SW480 (cell line): ENCODE measurements at regions not wholly inside any gene's neighbourhood (a gene's known extent, or its start where the extent isn't known, plus 50 kb on each side); places are given as distances from the start of the nearest gene placed in this dataset.
"Not testable (repeated sequence)": the region's sequence is repeated elsewhere in the genome, so short reads cannot be mapped to it uniquely, and the experiment has no call there.

Experiments used
- DNase-seq: peaks from one replicate; pipeline ENCODE4 v3.0.0-alpha.2; 2016; ENCODE audit warnings: low spot score

DNA sequence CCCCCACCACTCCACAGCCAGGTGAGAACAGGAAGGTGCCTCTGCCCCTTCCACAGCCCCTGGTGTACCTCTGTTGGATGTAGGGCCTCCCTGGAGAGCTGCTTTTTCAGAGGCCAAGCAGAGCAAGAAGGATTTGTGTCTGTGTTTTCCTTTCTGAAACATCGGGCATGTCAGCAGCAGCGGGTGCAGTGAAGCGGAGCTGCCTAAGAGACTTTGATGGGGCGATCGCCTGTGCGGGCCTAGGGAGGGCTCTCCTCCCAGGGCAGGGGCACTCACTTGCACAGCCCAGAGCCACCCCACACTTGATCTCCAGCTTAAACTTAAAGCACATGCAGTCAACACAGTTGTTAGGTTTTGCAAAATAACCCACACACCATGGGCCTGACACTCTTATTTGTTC, 324.7 kb downstream of the ACTR3B start:
- no peak for DNase-seq

DNA sequence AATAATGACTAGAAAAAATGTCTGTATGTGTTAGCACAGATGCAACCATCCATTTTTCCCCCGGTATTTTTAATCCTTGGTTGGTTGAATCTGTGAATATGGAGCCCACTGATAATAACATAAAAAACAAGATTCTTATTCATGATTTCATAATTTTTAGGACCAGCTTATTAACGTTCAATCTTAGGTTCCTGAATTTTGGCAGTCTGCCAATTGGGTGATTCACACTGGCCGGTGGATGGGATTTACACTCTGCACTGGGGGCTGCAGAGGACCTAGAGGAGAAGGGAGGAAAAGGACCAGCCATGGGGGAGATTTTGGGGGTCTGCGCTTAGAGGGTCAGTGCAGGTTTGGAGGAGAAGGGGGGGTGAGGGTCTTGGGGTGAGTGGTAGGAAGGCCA, 327.9 kb downstream of the ACTR3B start:
- DNase-seq: no peak

DNA sequence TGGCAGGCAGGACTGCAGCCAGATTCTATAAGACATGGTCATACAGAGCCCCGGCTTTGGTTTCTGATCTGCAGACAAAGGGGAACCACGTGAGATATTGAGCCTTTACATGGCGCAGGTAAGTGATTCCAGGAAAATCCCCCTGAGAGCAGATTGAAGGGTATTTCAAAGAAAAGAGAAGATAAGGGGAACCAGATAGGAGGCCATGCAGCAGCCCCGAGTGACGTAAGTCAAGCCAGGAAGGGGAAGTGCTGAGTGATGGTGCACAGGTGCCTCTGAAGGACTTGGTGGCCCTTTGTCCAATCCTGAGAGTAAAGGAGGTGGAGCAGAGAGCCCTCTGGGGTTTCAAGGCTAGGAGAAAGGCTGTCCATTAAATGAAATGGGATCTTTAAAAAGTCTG, 329.0 kb downstream of the ACTR3B start:
- no peak for DNase-seq

DNA sequence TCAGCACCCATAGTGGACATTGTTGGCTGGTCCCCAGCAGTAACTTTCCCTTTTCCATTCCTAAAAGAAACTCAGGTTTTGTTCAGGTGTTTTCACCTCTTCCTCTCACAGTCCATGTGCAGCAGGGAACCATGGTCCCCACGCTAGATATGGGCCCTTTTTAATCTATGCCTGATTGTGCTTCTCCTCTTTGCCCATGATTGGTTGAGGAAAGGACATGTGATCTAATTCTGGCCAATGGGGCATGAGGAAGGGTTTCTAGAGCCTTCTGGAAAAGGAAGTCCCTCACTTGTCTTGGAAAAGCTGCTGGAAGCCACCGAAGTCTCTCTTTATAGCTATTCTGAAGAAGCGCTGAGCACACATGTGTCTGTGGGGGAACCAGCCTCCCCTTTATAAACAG, 330.7 kb downstream of the ACTR3B start:
- DNase-seq: no peak

DNA sequence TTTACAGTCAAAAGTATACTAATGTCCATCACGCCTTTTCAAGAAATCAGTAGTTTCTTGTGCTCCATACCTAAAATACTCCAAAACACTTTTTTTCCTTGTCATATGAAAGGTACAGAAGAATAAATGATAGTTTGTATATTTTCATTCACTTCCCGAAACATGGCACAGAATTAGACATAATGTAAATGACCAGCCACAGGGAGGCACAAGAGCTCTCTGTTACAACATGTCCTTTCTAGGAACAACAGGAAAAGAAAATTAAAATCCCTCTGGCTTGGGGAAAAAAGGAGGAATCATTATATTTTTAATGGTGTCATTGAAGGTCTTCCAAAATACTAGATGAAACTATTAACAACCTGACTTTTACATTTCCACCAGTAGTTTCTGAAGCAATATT, 331.2 kb downstream of the ACTR3B start:
- DNase-seq: peak; percentile 4

DNA sequence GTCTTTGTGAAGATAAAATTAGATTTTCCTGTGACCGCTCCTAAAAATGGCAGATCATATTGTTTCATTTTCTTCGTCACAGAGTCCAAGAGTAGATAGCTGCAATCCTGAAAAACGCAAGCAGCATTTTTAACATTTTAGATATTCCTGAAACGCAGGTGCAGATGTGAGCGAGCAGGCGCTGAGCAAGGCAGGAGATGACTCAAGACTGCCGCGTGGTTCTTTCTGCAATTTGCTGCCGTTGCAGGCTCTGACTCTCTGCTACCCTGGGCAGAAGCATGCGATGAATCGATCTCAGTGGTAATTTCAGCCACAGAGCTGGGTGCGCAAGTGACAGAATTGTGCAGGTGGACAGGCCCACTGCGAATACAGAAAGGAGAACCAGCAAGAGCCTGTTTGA, 331.9 kb downstream of the ACTR3B start:
- DNase-seq: no peak

DNA sequence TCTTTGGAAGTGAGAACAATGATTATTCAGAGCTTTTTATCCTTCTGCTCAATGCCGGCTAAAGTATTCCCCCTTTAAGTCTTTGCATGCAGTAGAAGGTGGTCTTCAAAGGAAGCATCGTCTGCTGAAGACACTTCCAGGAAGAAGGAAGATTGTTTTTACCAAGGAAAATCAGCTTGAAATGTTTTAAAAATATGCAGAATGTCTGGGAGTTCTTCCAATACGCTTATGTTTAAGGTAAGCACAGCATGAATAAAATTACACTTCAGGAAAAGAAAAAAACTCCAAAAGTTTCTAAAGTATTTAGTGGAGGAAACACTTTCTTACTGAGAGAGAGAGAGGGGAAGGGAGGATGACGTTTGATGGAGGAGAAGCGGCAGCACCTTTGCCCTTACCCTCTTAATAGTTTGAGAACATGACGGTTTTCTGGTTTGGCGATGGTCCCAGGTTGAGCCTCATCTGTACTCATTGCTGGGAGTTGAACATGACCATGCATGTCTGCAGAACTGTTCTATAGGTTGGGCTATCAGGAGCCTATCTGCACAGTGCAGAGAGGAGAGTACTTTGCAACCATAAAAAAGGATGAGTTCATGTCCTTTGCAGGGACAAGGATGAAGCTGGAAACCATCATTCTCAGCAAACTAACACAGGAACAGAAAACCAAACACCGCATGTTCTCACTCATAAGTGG, 338.1 kb downstream of the ACTR3B start:
- DNase-seq: no peak

DNA sequence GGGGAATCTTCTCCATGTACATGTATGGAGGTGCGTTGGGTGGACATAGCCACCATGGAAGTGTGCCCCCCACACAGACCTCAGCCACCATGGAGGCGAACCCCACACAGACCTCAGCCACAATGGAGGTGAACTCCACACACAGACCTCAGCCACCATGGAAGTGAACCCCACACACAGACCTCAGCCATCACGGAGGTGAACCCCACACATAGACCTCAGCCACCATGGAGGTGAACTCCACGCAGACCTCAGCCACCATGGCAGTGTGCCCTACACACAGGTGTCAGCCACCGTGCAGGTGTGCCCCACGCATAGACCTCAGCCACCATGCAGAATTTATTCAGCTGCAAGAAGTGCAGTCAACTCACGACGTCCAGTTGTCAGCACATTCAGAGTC, 339.7 kb downstream of the ACTR3B start:
- DNase-seq: no peak

DNA sequence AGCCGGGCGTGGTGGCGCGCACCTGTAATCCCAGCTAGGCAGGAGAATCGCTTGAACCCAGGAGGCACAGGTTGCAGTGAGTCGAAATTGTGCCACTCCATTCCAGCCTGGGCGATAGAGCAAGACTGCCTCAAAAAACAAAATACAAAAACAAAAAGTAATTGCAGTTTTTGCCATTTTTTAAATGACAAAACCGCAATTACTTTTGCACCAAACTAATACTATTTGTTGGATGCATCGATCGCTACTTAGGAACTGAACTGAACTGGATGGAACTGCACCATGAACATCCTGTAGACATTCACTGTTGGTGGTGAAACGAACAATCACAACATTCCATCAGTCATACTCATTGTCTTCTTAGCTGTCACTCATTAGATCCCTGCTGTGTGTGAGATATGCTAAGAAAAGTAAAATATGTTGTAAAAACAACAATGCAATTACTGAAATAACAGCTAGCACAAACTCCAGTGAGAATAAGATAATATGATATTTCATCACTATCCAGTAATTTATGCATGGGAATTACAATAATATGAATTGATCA, 341.2 kb downstream of the ACTR3B start:
- DNase-seq: no peak

DNA sequence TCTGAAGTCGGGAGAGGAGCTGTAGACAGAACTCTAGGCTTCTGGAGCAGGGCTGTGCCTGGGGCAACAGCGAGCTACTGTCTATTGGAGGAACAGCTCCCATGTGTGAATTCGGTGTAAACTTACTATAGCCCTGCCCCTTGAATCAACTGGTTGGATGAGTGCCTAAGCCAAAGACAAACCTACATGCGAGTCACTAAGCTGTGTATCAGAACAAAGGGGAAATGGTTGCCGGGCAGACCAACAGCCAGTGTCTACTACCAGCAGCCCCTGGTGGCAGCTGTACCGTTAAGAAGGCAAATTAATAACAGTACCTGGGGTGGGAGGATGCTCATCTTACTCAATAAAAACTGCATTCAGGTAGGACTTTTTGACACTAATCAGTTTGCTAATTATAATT, 343.6 kb downstream of the ACTR3B start:
- DNase-seq: peak; percentile 6

DNA sequence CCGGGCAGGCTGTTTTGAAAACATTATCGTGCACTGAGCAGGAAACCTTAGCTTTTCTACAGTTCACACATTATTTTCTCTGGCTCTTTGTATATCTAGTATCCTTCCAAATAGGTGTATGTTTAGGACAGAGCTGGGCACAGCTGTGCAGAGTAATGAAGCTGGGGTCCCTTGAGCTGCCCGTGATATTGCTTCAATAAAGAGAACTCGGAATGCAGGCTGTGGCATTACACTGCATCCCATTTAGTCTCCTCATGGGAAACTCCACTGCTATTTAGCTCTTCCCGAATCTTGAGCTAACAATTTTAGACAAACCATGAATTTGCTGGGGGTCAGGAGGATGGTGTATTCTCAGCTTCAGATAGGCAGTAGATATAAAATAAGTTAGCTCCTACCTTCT, 348.3 kb downstream of the ACTR3B start:
- no peak for DNase-seq

DNA sequence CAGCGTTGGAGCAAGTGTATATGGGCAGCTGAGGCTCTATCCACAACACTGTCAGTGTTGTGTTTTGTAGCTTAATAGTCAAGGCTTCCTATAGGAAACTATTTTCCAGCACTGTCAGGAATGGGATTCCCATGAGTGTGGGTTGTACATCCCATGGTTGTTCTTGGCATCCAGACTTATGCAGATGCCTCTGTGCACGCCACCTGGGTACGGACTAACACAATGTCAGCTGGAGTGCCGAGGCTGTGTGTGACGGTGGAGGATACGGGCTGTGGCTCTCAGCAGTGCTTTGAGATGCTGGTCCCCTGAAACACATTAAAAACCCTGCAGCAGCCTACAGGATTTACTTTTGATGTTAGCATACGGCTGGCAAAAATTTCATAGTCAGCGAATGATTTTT, 350.0 kb downstream of the ACTR3B start:
- no peak for DNase-seq

DNA sequence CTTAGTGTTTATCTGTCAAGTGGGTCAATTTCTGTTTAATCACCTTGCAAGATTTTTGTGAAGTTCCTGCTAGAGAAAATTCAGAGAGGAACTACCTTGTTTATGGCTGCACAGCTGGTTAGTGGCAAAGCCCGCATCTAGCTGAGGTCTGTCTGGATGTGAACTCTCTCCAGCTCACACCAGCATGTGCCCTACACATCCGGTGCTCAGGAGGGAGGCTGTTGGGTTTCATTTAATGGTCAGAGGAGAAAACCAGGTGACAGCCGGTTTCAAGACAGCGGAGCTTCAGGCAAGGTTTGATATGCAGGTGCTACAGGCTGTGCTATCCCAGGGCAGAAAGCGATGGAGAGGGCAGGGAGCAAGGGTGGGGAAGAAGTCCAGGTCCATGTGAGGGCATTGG, 351.1 kb downstream of the ACTR3B start:
- no peak for DNase-seq

DNA sequence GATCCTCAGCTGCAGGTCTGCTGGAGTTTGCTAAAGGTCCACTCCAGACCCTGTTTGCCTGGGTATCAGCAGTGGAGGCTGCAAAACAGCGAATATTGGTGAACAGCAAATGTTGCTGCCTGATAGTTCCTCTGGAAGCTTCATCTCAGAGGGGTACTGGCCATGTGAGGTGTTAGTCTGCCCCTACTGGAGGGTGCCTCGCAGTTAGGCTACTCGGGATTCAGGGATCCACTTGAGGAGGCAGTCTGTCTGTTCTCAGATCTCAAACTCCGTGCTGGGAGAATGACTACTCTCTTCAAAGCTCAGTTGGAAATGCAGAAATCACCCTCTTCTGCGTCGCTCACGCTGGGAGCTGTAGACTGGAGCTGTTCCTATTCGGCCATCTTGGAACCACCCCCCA, 362.7 kb downstream of the ACTR3B start:
- DNase-seq: not testable (repeated sequence)

DNA sequence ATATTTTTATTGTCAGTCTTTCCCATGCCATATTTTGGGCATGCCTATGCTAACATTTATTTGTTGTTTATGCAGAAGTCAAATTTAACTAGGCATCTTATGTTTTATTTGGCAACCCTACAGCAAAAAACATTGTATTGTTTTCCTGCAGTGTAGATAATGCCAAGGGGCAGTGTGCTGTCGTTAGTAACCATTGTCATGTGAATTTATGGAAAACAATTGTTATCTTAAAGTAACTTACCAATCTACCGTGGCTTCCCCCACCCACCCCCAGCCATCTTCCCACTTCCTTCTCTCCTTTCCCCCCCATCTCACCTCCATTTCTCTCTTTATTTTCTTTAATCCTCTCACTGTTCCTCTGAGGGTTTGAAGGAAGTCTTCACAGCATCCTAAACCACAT, 370.5 kb downstream of the ACTR3B start:
- no peak for DNase-seq

DNA sequence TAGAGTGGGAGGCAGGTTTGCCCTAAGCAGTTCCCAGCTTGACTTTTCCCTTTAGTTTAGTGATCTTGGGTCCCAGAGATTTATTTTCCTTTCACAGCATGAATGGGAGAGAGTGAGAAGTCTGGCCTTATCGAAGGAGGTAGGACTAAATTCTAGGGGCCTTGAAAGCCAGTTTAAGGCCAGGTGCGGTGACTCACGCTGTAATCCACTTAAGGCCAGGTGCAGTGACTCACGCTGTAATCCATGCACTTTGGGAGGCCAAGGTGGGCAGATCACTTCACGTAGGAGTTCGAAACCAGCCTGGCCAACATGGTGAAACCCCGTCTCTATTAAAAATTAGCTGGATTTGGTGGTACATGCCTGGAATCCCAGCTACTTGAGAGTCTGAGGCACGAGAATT, 392.2 kb downstream of the ACTR3B start:
- DNase-seq: no peak

DNA sequence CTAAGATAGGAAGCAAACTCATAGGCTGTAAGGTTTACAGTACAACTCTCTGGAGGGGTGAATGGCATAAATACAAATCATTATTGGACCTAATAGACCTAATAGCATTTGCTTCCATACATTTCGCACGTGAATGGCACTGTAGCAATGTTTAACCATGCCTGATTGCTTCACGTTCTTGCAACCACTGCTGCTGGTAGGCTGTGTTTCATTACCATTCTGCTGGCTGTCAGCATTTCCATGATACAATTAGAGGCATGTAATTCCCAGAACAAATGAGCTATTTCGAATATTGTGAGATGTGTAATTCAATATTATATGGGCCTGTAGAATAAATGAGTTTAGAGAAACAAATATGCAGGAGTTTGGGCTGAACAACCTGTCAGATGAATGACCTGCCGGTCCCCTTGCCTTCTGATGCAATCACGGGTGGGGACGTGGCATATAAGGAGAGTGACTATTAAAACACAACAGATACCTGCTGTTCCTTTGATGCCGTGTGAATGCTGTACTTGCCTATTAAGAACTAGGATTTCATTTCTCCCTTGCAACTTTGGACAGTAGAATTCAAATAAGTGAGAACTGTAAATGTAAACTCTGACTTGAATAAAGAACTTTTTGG, 393.4 kb downstream of the ACTR3B start:
- no peak for DNase-seq

DNA sequence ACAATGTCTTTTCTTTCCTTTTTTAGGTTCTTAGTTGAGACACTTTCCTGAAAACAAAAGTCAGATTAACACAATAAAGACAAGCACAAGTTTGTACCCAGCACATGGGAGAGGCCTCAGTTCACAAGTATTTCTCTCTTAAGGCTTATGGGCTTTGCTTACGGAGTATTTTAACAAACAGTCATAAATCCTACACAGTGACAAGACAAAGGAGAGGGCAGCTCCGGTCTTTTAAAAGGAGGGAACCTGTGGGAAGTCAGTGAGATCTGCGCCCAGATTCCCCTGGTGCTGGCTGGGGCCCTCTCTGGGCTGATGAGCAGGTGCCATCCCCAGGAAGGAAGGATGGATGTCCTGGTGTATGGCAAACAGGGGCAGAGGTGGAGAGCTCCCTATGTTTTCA, 398.6 kb downstream of the ACTR3B start:
- DNase-seq: no peak

DNA sequence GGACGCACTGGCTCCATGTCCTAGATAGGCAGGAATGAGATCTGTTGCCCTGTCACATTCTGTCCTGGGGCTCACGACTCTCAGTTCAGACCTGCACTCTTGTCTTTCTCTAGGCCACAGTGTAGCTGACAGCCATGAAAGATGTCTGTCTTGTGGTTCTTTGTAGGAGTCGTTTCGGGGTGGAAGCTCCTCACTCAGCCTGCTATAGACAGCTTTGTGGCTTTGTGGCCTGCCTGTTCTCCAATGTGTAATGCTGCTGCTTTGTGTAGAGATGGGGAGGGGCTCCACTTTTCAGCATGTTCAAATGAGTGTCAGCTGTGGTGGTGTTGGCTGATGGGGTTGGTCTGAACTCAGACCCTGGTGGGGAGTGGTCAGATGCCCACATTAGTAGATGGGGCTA, 410.7 kb downstream of the ACTR3B start:
- DNase-seq: no peak

DNA sequence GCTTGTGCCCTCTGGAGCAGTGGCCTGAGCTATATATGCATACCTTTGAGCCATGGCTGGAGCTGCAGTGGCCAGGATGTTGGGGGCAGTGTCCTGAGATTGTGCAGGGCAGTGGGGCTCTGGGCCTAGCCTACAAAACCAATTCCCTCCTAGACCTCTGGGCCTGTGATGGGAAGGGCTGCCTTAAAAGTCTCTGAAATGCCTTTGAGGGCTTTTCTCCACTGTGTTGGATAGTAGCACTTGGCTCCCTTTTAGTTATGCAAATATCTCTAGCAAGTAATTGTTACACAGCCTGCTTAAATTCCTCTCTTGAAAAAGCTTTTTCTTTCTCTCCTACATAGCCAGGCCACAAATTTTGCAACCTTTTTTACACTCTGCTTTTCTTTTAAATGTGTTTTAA, 426.4 kb downstream of the ACTR3B start:
- no peak for DNase-seq

DNA sequence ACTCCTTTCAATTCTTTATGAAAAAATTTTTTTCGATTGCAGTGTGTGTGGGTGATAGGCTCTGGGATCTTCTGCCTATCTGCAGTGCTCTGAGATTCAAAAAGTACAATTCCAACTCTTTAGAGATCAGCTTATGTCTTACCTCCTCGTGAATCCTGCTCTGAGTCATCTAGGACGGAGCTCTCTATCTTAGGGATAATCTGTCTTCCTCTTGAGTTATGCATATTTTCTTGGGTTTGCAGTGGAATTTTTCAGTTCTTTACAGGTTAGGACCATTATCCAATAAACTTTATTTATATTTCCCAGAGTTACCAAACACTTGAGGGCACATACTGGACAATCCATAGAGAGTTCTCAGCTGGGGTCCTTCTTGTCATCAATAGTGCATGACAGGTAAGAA, 428.6 kb downstream of the ACTR3B start:
- DNase-seq: no peak

DNA sequence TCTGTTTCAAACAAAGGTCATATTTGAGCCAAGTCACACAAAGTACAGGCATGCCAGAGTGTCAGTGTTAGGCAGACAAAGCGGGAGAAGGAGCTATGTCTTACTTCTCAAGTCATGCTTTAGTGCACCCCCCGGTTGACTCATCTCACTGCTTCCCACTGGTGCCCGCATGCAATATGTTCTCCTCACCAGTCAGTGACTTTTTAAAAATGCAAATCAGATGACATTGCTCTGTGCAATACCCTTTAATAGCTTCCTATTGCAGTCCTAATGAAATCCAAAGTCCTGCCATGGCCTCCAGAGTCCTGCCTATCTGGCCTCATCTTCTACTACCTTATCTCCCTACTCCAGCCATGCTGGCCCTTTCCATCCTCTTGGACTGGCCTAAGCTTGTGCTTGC, 429.1 kb downstream of the ACTR3B start:
- DNase-seq: no peak

DNA sequence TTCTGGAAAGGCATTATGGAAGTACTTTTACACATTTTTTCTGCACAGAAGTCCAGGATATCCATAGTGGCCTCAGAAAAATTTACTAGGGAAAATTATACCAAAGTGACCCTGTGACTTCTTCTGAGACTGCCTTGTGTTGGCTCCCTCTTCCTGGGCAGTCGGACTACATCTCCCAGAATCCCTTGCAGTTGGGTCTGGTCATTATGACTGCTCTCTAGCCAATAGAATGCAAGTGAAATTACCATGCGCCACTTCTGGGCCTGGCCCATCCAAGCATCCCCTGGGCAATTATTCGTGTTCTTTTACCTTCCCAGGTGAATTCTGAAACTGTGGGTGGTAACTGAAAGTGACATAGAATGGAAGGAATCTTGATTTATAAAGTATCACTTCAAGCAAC, 430.9 kb downstream of the ACTR3B start:
- peak; percentile 14 for DNase-seq

DNA sequence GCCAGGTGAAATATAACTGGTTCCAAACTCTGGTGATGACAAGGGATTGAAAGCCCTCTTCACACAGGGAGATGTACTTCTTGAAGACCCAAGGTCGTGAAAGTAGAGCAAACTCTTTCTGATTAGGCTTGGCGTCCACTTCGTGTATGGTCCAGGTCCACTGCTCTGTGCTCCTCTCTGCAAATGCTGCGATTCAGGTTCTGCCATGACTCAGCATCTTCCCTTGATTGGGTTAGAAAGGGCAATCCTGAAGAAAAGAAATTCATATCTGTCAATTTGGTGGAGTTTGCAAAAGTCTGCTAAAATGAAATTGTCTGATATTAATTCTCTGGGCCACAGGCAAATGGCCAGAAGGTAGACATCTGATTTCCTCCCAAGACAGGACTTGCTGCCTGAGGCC, 431.4 kb downstream of the ACTR3B start:
- no peak for DNase-seq
